Stimulated activated CD8-positive, alpha-beta memory T cell treated with anti-CD3 and anti-CD28 coated beads, Interleukin-7, amount 100 ng/mL, for 4 hours (primary cell): ENCODE measurements at regions not wholly inside any gene's neighbourhood (a gene's known extent, or its start where the extent isn't known, plus 50 kb on each side); places are given as distances from the start of the nearest gene placed in this dataset.
"Not testable (repeated sequence)": the region's sequence is repeated elsewhere in the genome, so short reads cannot be mapped to it uniquely, and the experiment has no call there.

ENCODE experiments used
- DNase-seq, 2 donors: peaks; one replicate each; pipeline ENCODE4 v3.0.0-alpha.2; 2020; ENCODE audit warnings: low read depth in 2 of 2

GRCh38 chr5:1636208-1636770 is 112.5 kb upstream of the LPCAT1 start:
- not testable (repeated sequence) for DNase-seq

GRCh38 chr5:1635477-1635876 is 111.7 kb upstream of the LPCAT1 start:
- not testable (repeated sequence) for DNase-seq

- DNase-seq: no peak
Observed at GRCh38 chr5:1634337-1634661, 110.5 kb upstream of the LPCAT1 start.

- DNase-seq: peak; percentile 37 to 71
Observed at GRCh38 chr5:1633605-1634336, 110.0 kb upstream of the LPCAT1 start.

GRCh38 chr5:1631004-1631403 is 107.2 kb upstream of the LPCAT1 start:
- not testable (repeated sequence) for DNase-seq

- not testable (repeated sequence) for DNase-seq
Observed at GRCh38 chr5:1626397-1626796, 102.6 kb upstream of the LPCAT1 start.

GRCh38 chr5:1619531-1619930 is 95.8 kb upstream of the LPCAT1 start:
- not testable (repeated sequence) for DNase-seq

GRCh38 chr5:1618296-1618865 is 94.6 kb upstream of the LPCAT1 start:
- DNase-seq: not testable (repeated sequence)

- DNase-seq: not testable (repeated sequence)
Observed at GRCh38 chr5:1617236-1617755, 93.5 kb upstream of the LPCAT1 start.

GRCh38 chr5:1613515-1613914 is 89.8 kb upstream of the LPCAT1 start:
- not testable (repeated sequence) for DNase-seq

- not testable (repeated sequence) for DNase-seq
Observed at GRCh38 chr5:1610526-1610925, 86.8 kb upstream of the LPCAT1 start.

GRCh38 chr5:1609111-1609510 is 85.4 kb upstream of the LPCAT1 start:
- not testable (repeated sequence) for DNase-seq

GRCh38 chr5:1608336-1608735 is 84.6 kb upstream of the LPCAT1 start:
- not testable (repeated sequence) for DNase-seq

GRCh38 chr5:1606951-1607350 is 83.2 kb upstream of the LPCAT1 start:
- not testable (repeated sequence) for DNase-seq

GRCh38 chr5:1603916-1604315 is 80.2 kb upstream of the LPCAT1 start:
- not testable (repeated sequence) for DNase-seq

GRCh38 chr5:1601565-1601964 is 77.8 kb upstream of the LPCAT1 start:
- not testable (repeated sequence) for DNase-seq

- DNase-seq: not testable (repeated sequence)
Observed at GRCh38 chr5:1598950-1599737, 75.4 kb upstream of the LPCAT1 start.

GRCh38 chr5:1597093-1597473 is 73.3 kb upstream of the LPCAT1 start:
- DNase-seq: not testable (repeated sequence)

GRCh38 chr5:1596462-1597092 is 72.8 kb upstream of the LPCAT1 start:
- DNase-seq: not testable (repeated sequence)

GRCh38 chr5:1594357-1595106 is 70.8 kb upstream of the LPCAT1 start:
- DNase-seq: peak; percentile 60 to 81

GRCh38 chr5:1593903-1594356 is 70.2 kb upstream of the LPCAT1 start:
- DNase-seq: no peak
